Neural progenitor cell (in vitro differentiated cells): ENCODE measurements at regions not wholly inside any gene's neighbourhood (a gene's known extent, or its start where the extent isn't known, plus 50 kb on each side); places are given as distances from the start of the nearest gene placed in this dataset.

Experiments
- DNase-seq: peaks from one replicate; pipeline ENCODE4 v3.0.0-alpha.2; 2016; ENCODE audit warnings: low spot score
- H2AFZ ChIP-seq: fragments of 200-600 bp; sonication (generic); replicated peaks from 2 replicates; pipeline ENCODE4 v1.6.1; 2016; ENCODE audit warnings: antibody characterized with exemption
- H3F3A ChIP-seq: fragments of 200-600 bp; sonication (generic); 2 replicates; pipeline ENCODE4 v1.6.1; 2016; ENCODE audit warnings: antibody characterized with exemption, low read depth
- H3K27ac ChIP-seq: fragments of 200-600 bp; sonication (generic); 2 replicates; pipeline ENCODE4 v1.5.1; 2016; ENCODE audit warnings: mild to moderate bottlenecking
- H3K27me3 ChIP-seq: fragments of 200-600 bp; sonication (generic); 2 replicates; pipeline ENCODE4 v1.6.1; 2016; ENCODE audit warnings: mild to moderate bottlenecking, moderate library complexity
- H3K36me3 ChIP-seq: fragments of 200-600 bp; sonication (generic); 2 replicates; pipeline ENCODE4 v1.5.1; 2016
- H3K4me1 ChIP-seq: fragments of 200-600 bp; sonication (generic); 2 replicates; pipeline ENCODE4 v1.6.1; 2016; ENCODE audit warnings: mixed run types
- H3K4me2 ChIP-seq: fragments of 200-600 bp; sonication (generic); 2 replicates; pipeline ENCODE4 v1.6.1; 2016
- H3K4me3 ChIP-seq: fragments of 200-600 bp; sonication (generic); 2 replicates; pipeline ENCODE4 v1.5.1; 2016
- H3K79me2 ChIP-seq: fragments of 200-600 bp; sonication (generic); 2 replicates; pipeline ENCODE4 v1.6.1; 2016; ENCODE audit warnings: low read depth
- H3K9ac ChIP-seq: fragments of 200-600 bp; sonication (generic); 2 replicates; pipeline ENCODE4 v1.6.1; 2016
- H3K9me3 ChIP-seq: fragments of 200-600 bp; sonication (generic); 2 replicates; pipeline ENCODE4 v1.5.1; 2016; ENCODE audit warnings: low read depth
- H4K20me1 ChIP-seq: fragments of 200-600 bp; sonication (generic); 2 replicates; pipeline ENCODE4 v1.6.1; 2016; ENCODE audit warnings: low read depth
- H3K27ac Mint-ChIP-seq: 3 replicates; pipeline ENCODE4 v1.8.0; 2021; ENCODE audit warnings: mixed read lengths
- H3K27me3 Mint-ChIP-seq: 2 replicates; pipeline ENCODE4 v1.8.0; 2022; ENCODE audit warnings: low read depth, mild to moderate bottlenecking, inconsistent platforms, moderate library complexity, mixed read lengths; ENCODE audit not compliant: insufficient read depth
- H3K36me3 Mint-ChIP-seq: 3 replicates; pipeline ENCODE4 v1.8.0; 2021; ENCODE audit warnings: mixed read lengths
- H3K4me1 Mint-ChIP-seq: 3 replicates; pipeline ENCODE4 v1.8.0; 2021; ENCODE audit warnings: mixed read lengths
- H3K4me3 Mint-ChIP-seq: 3 replicates; pipeline ENCODE4 v1.8.0; 2021; ENCODE audit warnings: mild to moderate bottlenecking, moderate library complexity, mixed read lengths
- H3K9me3 Mint-ChIP-seq: 3 replicates; pipeline ENCODE4 v1.8.0; 2020; ENCODE audit warnings: mixed read lengths
- CTCF ChIP-seq: fragments of 200-600 bp; sonication (generic); IDR thresholded peaks from 2 replicates; pipeline ENCODE4 v1.5.1; 2017; ENCODE audit warnings: antibody characterized with exemption, mild to moderate bottlenecking
- EZH2 ChIP-seq: fragments of 200-600 bp; sonication (generic); IDR thresholded peaks from 2 replicates; pipeline ENCODE4 v1.6.1; 2017; ENCODE audit warnings: antibody characterized with exemption, mild to moderate bottlenecking, moderate library complexity
- EZH2phosphoT487 ChIP-seq: fragments of 200-600 bp; sonication (generic); IDR thresholded peaks from 2 replicates; pipeline ENCODE4 v1.6.1; 2017; ENCODE audit warnings: antibody characterized with exemption

GRCh38 chr5:89756955-89757354 lies 652.6 kb downstream of the CETN3 start:
- TF ChIP-seq CTCF (no peak), EZH2phosphoT487 (no peak), EZH2 (no peak)
- Mint-ChIP-seq H3K27me3 (no peaks in the 10 kb centered on the region), H3K9me3 (no peaks in the 10 kb centered on the region), H3K27ac (no peak overlapping the region), H3K4me3 (no peak overlapping the region), H3K4me1 (no peaks in the 10 kb centered on the region), H3K36me3 (no peaks in the 10 kb centered on the region)
- Histone ChIP-seq H3K4me2 (no peak overlapping the region), H3K27me3 (no peaks in the 10 kb centered on the region), H3K4me3 (no peak overlapping the region), H3K9ac (no peak overlapping the region), H3K79me2 (no peaks in the 10 kb centered on the region), H3K4me1 (no peaks in the 10 kb centered on the region), H3K27ac (no peak overlapping the region), H3K36me3 (no peaks in the 10 kb centered on the region), H3F3A (no peaks in the 10 kb centered on the region), H2AFZ (peak overlapping the region; percentile 21), H4K20me1 (no peaks in the 10 kb centered on the region), H3K9me3 (no peaks in the 10 kb centered on the region)
- DNase-seq, result no peak

- Histone ChIP-seq H3K9ac (no peak overlapping the region), H3K27ac (no peak overlapping the region), H4K20me1 (no peaks in the 10 kb centered on the region), H3K9me3 (no peaks in the 10 kb centered on the region), H3K79me2 (no peaks in the 10 kb centered on the region), H3K4me2 (no peak overlapping the region), H2AFZ (no peak overlapping the region), H3K4me3 (no peak overlapping the region), H3K27me3 (no peaks in the 10 kb centered on the region), H3K36me3 (no peaks in the 10 kb centered on the region), H3K4me1 (no peaks in the 10 kb centered on the region), H3F3A (no peaks in the 10 kb centered on the region)
- H3K27me3 Mint-ChIP-seq, result no peaks in the 10 kb centered on the region
- H3K36me3 Mint-ChIP-seq, result no peaks in the 10 kb centered on the region
- no peak for TF ChIP-seq EZH2
- no peak for TF ChIP-seq EZH2phosphoT487
- TF ChIP-seq CTCF, result no peak
- no peak overlapping the region for H3K27ac Mint-ChIP-seq
- no peak for DNase-seq
- H3K9me3 Mint-ChIP-seq, result no peaks in the 10 kb centered on the region
- H3K4me3 Mint-ChIP-seq, result no peak overlapping the region
- no peaks in the 10 kb centered on the region for H3K4me1 Mint-ChIP-seq
These were observed 654.5 kb downstream of the CETN3 start for GRCh38 chr5:89755024-89755423.

- no peak for DNase-seq
- Mint-ChIP-seq H3K9me3 (peaks cover 2% of the 10 kb centered on the region), H3K27ac (no peak overlapping the region), H3K27me3 (no peaks in the 10 kb centered on the region), H3K4me3 (no peak overlapping the region), H3K36me3 (no peaks in the 10 kb centered on the region), H3K4me1 (peaks cover 2% of the 10 kb centered on the region)
- Histone ChIP-seq H3K36me3 (no peaks in the 10 kb centered on the region), H2AFZ (peak overlapping the region; percentile 85), H3K79me2 (no peaks in the 10 kb centered on the region), H3F3A (no peaks in the 10 kb centered on the region), H3K9ac (no peak overlapping the region), H3K27ac (no peak overlapping the region), H3K27me3 (no peaks in the 10 kb centered on the region), H3K4me2 (no peak overlapping the region), H3K9me3 (no peaks in the 10 kb centered on the region), H3K4me3 (no peak overlapping the region), H4K20me1 (no peaks in the 10 kb centered on the region), H3K4me1 (no peaks in the 10 kb centered on the region)
- no peak for TF ChIP-seq CTCF
- TF ChIP-seq EZH2phosphoT487, result no peak
- no peak for TF ChIP-seq EZH2
These were observed 674.5 kb downstream of the CETN3 start for GRCh38 chr5:89735082-89735481.
